HEK293 (cell line): ENCODE measurements at regions not wholly inside any gene's neighbourhood (a gene's known extent, or its start where the extent isn't known, plus 50 kb on each side); places are given as distances from the start of the nearest gene placed in this dataset.

Source experiments
- ZNF26 ChIP-seq: fragments of 450-650 bp; formaldehyde crosslinking; IDR thresholded peaks from 2 replicates; pipeline ENCODE4 v1.5.1; 2016; ENCODE audit warnings: missing biosample characterization, missing genetic modification characterization
- ZNF274 ChIP-seq, 2 experiments: fragments of 200-500 bp in 1 of 2; fragments of 450-650 bp in 1 of 2; sonication (Bioruptor generic) in 1 of 2; formaldehyde crosslinking in 1 of 2; IDR thresholded peaks; 2 replicates each; pipeline versions ENCODE4 v1.5.1 to v1.6.1; 2014 to 2016; ENCODE audit warnings: borderline replicate concordance in 1 of 2, inconsistent platforms in 1 of 2, low read length in 1 of 2, missing biosample characterization in 1 of 2, missing genetic modification characterization in 1 of 2
- ZNF335 ChIP-seq: fragments of 450-650 bp; formaldehyde crosslinking; conservative IDR thresholded peaks from 2 replicates; pipeline ENCODE4 v1.5.1; 2016; ENCODE audit warnings: missing biosample characterization, missing genetic modification characterization
- ZNF621 ChIP-seq: fragments of 450-650 bp; formaldehyde crosslinking; IDR thresholded peaks from 2 replicates; pipeline ENCODE4 v1.5.1; 2017; ENCODE audit warnings: missing biosample characterization, missing genetic modification characterization
- TF ChIP-seq, protein P1 (sequence below): fragments of 450-650 bp; formaldehyde crosslinking; IDR thresholded peaks from 2 replicates; pipeline ENCODE4 v1.5.1; 2016; ENCODE audit warnings: missing biosample characterization, missing genetic modification characterization

- TF ChIP-seq, protein P1, sequence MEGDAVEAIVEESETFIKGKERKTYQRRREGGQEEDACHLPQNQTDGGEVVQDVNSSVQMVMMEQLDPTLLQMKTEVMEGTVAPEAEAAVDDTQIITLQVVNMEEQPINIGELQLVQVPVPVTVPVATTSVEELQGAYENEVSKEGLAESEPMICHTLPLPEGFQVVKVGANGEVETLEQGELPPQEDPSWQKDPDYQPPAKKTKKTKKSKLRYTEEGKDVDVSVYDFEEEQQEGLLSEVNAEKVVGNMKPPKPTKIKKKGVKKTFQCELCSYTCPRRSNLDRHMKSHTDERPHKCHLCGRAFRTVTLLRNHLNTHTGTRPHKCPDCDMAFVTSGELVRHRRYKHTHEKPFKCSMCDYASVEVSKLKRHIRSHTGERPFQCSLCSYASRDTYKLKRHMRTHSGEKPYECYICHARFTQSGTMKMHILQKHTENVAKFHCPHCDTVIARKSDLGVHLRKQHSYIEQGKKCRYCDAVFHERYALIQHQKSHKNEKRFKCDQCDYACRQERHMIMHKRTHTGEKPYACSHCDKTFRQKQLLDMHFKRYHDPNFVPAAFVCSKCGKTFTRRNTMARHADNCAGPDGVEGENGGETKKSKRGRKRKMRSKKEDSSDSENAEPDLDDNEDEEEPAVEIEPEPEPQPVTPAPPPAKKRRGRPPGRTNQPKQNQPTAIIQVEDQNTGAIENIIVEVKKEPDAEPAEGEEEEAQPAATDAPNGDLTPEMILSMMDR (tag by site-specific recombination) = no peak
- TF ChIP-seq ZNF26 (tag by site-specific recombination) = no peak
- no peak for TF ChIP-seq ZNF335 (tag by site-specific recombination)
- no peak for TF ChIP-seq ZNF274 (IDR thresholded peaks at IDR 0.05; ENCODE audit: low read length)
- TF ChIP-seq ZNF274 (tag by site-specific recombination; IDR thresholded peaks at IDR 0.05; ENCODE audit: borderline replicate concordance) = no peak
- no peak for TF ChIP-seq ZNF621 (tag by site-specific recombination)
These were observed 69.1 kb upstream of the WNT11 start for GRCh38 chr11:76275446-76275845.
